CD14-positive monocyte (primary cell): ENCODE measurements at regions not wholly inside any gene's neighbourhood (a gene's known extent, or its start where the extent isn't known, plus 50 kb on each side); places are given as distances from the start of the nearest gene placed in this dataset.
A peak's percentile ranks its signal among the peaks of the same experiment; 100 is the strongest.

Experiments
- DNase-seq, 3 donors: peaks; one replicate each; pipeline ENCODE4 v3.0.0-alpha.2; 2011 to 2022
- H2AFZ ChIP-seq: 2 replicates; pipeline ENCODE4 v1.6.0; 2012; ENCODE audit warnings: mild to moderate bottlenecking, low read depth, low read length, inconsistent platforms; ENCODE audit not compliant: insufficient read depth, poor library complexity, severe bottlenecking
- H3K27ac ChIP-seq, 2 donors: 1 replicate in 1 of 2; 2 replicates in 1 of 2; pipeline ENCODE4 v1.5.1; 2012 to 2013; ENCODE audit warnings: low read length in 2 of 2, control low read depth in 1 of 2, inconsistent platforms in 1 of 2, low read depth in 1 of 2, mild to moderate bottlenecking in 1 of 2
- H3K27me3 ChIP-seq, 2 donors: one replicate each; pipeline versions ENCODE4 v1.6.0 to v1.6.1; 2011 to 2013; ENCODE audit warnings: low read length in 2 of 2; ENCODE audit not compliant: control insufficient read depth in 2 of 2, insufficient read depth in 2 of 2
- H3K36me3 ChIP-seq, 2 donors: replicated peaks in 1 of 2; 1 replicate in 1 of 2; 2 replicates in 1 of 2; pipeline versions ENCODE4 v1.5.1 to v1.6.1; 2012 to 2013; ENCODE audit warnings: low read length in 2 of 2, control low read depth in 1 of 2, inconsistent platforms in 1 of 2, mild to moderate bottlenecking in 1 of 2; ENCODE audit not compliant: insufficient read depth in 2 of 2, control insufficient read depth in 1 of 2
- H3K4me1 ChIP-seq, 2 donors: 1 replicate in 1 of 2; 2 replicates in 1 of 2; pipeline versions ENCODE4 v1.5.1 to v1.6.1; 2012 to 2013; ENCODE audit warnings: low read length in 2 of 2, control low read depth in 1 of 2, inconsistent platforms in 1 of 2, mild to moderate bottlenecking in 1 of 2, moderate library complexity in 1 of 2; ENCODE audit not compliant: insufficient read depth in 2 of 2, control insufficient read depth in 1 of 2
- H3K4me2 ChIP-seq: replicated peaks from 2 replicates; pipeline ENCODE3; 2012; ENCODE audit warnings: low read length, moderate library complexity, mild to moderate bottlenecking; ENCODE audit not compliant: poor library complexity, severe bottlenecking; ENCODE audit errors: extremely low read depth
- H3K4me3 ChIP-seq, 3 experiments: fragments of 200-600 bp in 1 of 3; sonication (generic) in 1 of 3; replicated peaks in 1 of 3; 1 replicate in 2 of 3; 2 replicates in 1 of 3; pipeline ENCODE4 v1.5.1; 2011 to 2013; ENCODE audit warnings: low read length in 3 of 3, mild to moderate bottlenecking in 3 of 3, control low read depth in 2 of 3, low read depth in 2 of 3, inconsistent platforms in 1 of 3, moderate library complexity in 1 of 3
- H3K79me2 ChIP-seq: 2 replicates; pipeline ENCODE4 v1.6.0; 2012; ENCODE audit warnings: mild to moderate bottlenecking, control low read depth, inconsistent platforms, low read length, moderate library complexity; ENCODE audit not compliant: insufficient read depth
- H3K9ac ChIP-seq: 2 replicates; pipeline ENCODE4 v1.6.0; 2017; ENCODE audit warnings: low read length, mild to moderate bottlenecking; ENCODE audit not compliant: insufficient read depth, poor library complexity, severe bottlenecking
- H3K9me3 ChIP-seq, 2 donors: replicated peaks in 1 of 2; 1 replicate in 1 of 2; 2 replicates in 1 of 2; pipeline versions ENCODE4 v1.5.1 to v1.6.1; 2012 to 2013; ENCODE audit warnings: low read length in 2 of 2, control low read depth in 1 of 2; ENCODE audit not compliant: control insufficient read depth in 1 of 2, insufficient read depth in 1 of 2
- H4K20me1 ChIP-seq: 2 replicates; pipeline ENCODE4 v1.6.0; 2012; ENCODE audit warnings: mild to moderate bottlenecking, low read length, control low read depth, moderate library complexity; ENCODE audit not compliant: insufficient read depth
- H3K27ac Mint-ChIP-seq, 7 donors: one replicate each; pipeline ENCODE4 v1.8.0; 2020; ENCODE audit warnings: mild to moderate bottlenecking in 7 of 7, mixed read lengths in 7 of 7, moderate library complexity in 6 of 7, inconsistent platforms in 2 of 7
- H3K27me3 Mint-ChIP-seq, 3 donors: one replicate each; pipeline ENCODE4 v1.8.0; 2021 to 2022; ENCODE audit warnings: low read depth in 3 of 3, mild to moderate bottlenecking in 3 of 3, mixed read lengths in 3 of 3, moderate library complexity in 3 of 3, inconsistent platforms in 1 of 3
- H3K36me3 Mint-ChIP-seq, 2 donors: one replicate each; pipeline ENCODE4 v1.8.0; 2020; ENCODE audit warnings: mixed read lengths in 2 of 2, inconsistent platforms in 1 of 2, mild to moderate bottlenecking in 1 of 2
- H3K4me1 Mint-ChIP-seq: one replicate; pipeline ENCODE4 v1.8.0; 2020; ENCODE audit warnings: mild to moderate bottlenecking, mixed read lengths
- H3K4me3 Mint-ChIP-seq, 2 donors: one replicate each; pipeline ENCODE4 v1.8.0; 2020; ENCODE audit warnings: mild to moderate bottlenecking in 2 of 2, mixed read lengths in 2 of 2, moderate library complexity in 1 of 2
- H3K9me3 Mint-ChIP-seq, 7 donors: one replicate each; pipeline ENCODE4 v1.8.0; 2020 to 2022; ENCODE audit warnings: mixed read lengths in 7 of 7, mild to moderate bottlenecking in 6 of 7, moderate library complexity in 6 of 7, inconsistent platforms in 2 of 7
- CTCF ChIP-seq: fragments of 200-600 bp; IDR thresholded peaks from one replicate; pipeline ENCODE4 v1.8.0; 2022; ENCODE audit warnings: antibody characterized with exemption, mild to moderate bottlenecking
- WGBS: methylation state at CpG from one replicate; pipeline ENCODE4 v1.1.5; 2013; ENCODE audit warnings: missing lambda C conversion rate; ENCODE audit not compliant: insufficient coverage; 5-methylcytosine and 5-hydroxymethylcytosine counted together
- intact Hi-C, 2 donors: fragments of 100-400 bp; cut with micrococcal nuclease; formaldehyde crosslinking; loops; one replicate each; pipeline versions ENCODE4 v1.15.0 to v1.15.1; 2023

GRCh38 chr7:77475181-77475580 is 59.0 kb upstream of the GSAP start:
- H3K4me3 ChIP-seq: no peak overlapping the region

GRCh38 chr7:77474756-77475155 is 58.6 kb upstream of the GSAP start:
- WGBS: 88% methylated on average over 1 of the region's 3 CpGs
- no peak overlapping the region for H2AFZ ChIP-seq
- H3K27me3 Mint-ChIP-seq: peaks cover 0 to 4% (median 1%) of the 10 kb centered on the region in 3 donors

More at GRCh38 chr7:77475181-77475580, 59.0 kb upstream of the GSAP start:
- H3K27me3 Mint-ChIP-seq: peaks cover 0 to 4% (median 1%) of the 10 kb centered on the region in 3 donors
- Histone ChIP-seq H3K27ac (no peak overlapping the region), H3K9me3 (no peaks in the 10 kb centered on the region), H3K4me1 (peaks cover 41 to 42% of the 10 kb centered on the region in 2 donors), H2AFZ (no peak overlapping the region), H4K20me1 (no peaks in the 10 kb centered on the region), H3K36me3 (no peaks in the 10 kb centered on the region), H3K9ac (no peak overlapping the region), H3K79me2 (no peaks in the 10 kb centered on the region), H3K4me2 (no peak overlapping the region), H3K27me3 (no peaks in the 10 kb centered on the region)
- intact Hi-C loops: no loop called here
- no peaks in the 10 kb centered on the region for H3K36me3 Mint-ChIP-seq
- peak overlapping the region in 1 of 2 donors; percentile 43 for H3K4me3 Mint-ChIP-seq
- peaks cover 0 to 3% (median 0%) of the 10 kb centered on the region in 7 donors for H3K9me3 Mint-ChIP-seq
- H3K4me1 Mint-ChIP-seq: peaks cover 36% of the 10 kb centered on the region
- no peak for TF ChIP-seq CTCF
- peak overlapping the region; percentile 17 to 67 (median 44) for H3K27ac Mint-ChIP-seq
- DNase-seq: no peak

More at GRCh38 chr7:77474756-77475155, 58.6 kb upstream of the GSAP start:
- H3K9ac ChIP-seq: no peak overlapping the region
- peaks cover 37 to 38% of the 10 kb centered on the region in 2 donors for H3K4me1 ChIP-seq
- Mint-ChIP-seq H3K36me3 (no peaks in the 10 kb centered on the region), H3K27ac (peak overlapping the region in 5 of 7 donors; percentile 29 to 67 (median 44)), H3K4me3 (peak overlapping the region in 1 of 2 donors; percentile 43), H3K4me1 (peaks cover 32% of the 10 kb centered on the region), H3K9me3 (peaks cover 0 to 3% (median 0%) of the 10 kb centered on the region in 7 donors)
- H3K4me2 ChIP-seq: no peak overlapping the region
- no peaks in the 10 kb centered on the region for H4K20me1 ChIP-seq
- H3K4me3 ChIP-seq: no peak overlapping the region
- no peaks in the 10 kb centered on the region for H3K27me3 ChIP-seq
- H3K36me3 ChIP-seq: no peaks in the 10 kb centered on the region
- no peaks in the 10 kb centered on the region for H3K9me3 ChIP-seq
- no peak for DNase-seq
- no peak overlapping the region for H3K27ac ChIP-seq
- intact Hi-C loops: no loop called here
- H3K79me2 ChIP-seq: no peaks in the 10 kb centered on the region
- TF ChIP-seq CTCF: no peak
